H1 (cell line): ENCODE measurements at regions not wholly inside any gene's neighbourhood (a gene's known extent, or its start where the extent isn't known, plus 50 kb on each side); places are given as distances from the start of the nearest gene placed in this dataset.

Experiments used
- ATF2 ChIP-seq: IDR thresholded peaks from 2 replicates; pipeline ENCODE4 v1.6.1; 2012; ENCODE audit warnings: low read length, inconsistent platforms
- ATF3 ChIP-seq: IDR thresholded peaks from 2 replicates; pipeline ENCODE4 v1.6.1; 2011; ENCODE audit warnings: low read depth, mild to moderate bottlenecking, low read length; ENCODE audit not compliant: insufficient read depth
- CTCF ChIP-seq, 3 experiments: IDR thresholded peaks; 1 replicate in 2 of 3; 2 replicates in 1 of 3; pipeline versions ENCODE4 v1.5.1 to v1.6.1; 2011; ENCODE audit warnings: low read length in 3 of 3, mild to moderate bottlenecking in 3 of 3, inconsistent platforms in 2 of 3, low read depth in 1 of 3, moderate library complexity in 1 of 3; ENCODE audit not compliant: insufficient read depth in 1 of 3; ENCODE audit errors: control extremely low read depth in 1 of 3
- E2F6 ChIP-seq: IDR thresholded peaks from 2 replicates; pipeline ENCODE4 v1.6.1; 2012; ENCODE audit warnings: inconsistent platforms
- JUND ChIP-seq: IDR thresholded peaks from 2 replicates; pipeline ENCODE4 v1.6.1; 2011; ENCODE audit warnings: mild to moderate bottlenecking, improper control_type of control experiment, low read length
- KDM1A ChIP-seq: fragments of 200-600, 300-600 bp; sonication (generic); IDR thresholded peaks from 2 replicates; pipeline ENCODE4 v1.7.1; 2016; ENCODE audit warnings: mild to moderate bottlenecking, low read length, borderline replicate concordance
- PHF8 ChIP-seq: fragments of 200-600 bp; sonication (generic); conservative IDR thresholded peaks from 2 replicates; pipeline ENCODE4 v1.7.1; 2012; ENCODE audit warnings: low read depth, mild to moderate bottlenecking, inconsistent platforms, low read length, moderate library complexity
- POLR2A ChIP-seq, 2 experiments: IDR thresholded peaks; 1 replicate in 1 of 2; 2 replicates in 1 of 2; pipeline ENCODE4 v1.6.1; 2011; ENCODE audit warnings: low read depth in 2 of 2, low read length in 2 of 2, mild to moderate bottlenecking in 2 of 2; ENCODE audit errors: control extremely low read depth in 1 of 2
- RBBP5 ChIP-seq: IDR thresholded peaks from 2 replicates; pipeline ENCODE4 v1.7.1; 2012; ENCODE audit warnings: low read depth, mild to moderate bottlenecking, inconsistent platforms, low read length, moderate library complexity, borderline replicate concordance
- RNF2 ChIP-seq: fragments of 200-900, 300-1000 bp; sonication (generic); IDR thresholded peaks from 2 replicates; pipeline ENCODE4 v1.7.1; 2016; ENCODE audit warnings: borderline replicate concordance, low read depth, mild to moderate bottlenecking, antibody characterized with exemption, low read length; ENCODE audit not compliant: poor library complexity, severe bottlenecking; ENCODE audit errors: missing control alignments
- TCF12 ChIP-seq: IDR thresholded peaks from 2 replicates; pipeline ENCODE4 v1.6.1; 2011; ENCODE audit warnings: low read depth, mild to moderate bottlenecking, low read length

DNA sequence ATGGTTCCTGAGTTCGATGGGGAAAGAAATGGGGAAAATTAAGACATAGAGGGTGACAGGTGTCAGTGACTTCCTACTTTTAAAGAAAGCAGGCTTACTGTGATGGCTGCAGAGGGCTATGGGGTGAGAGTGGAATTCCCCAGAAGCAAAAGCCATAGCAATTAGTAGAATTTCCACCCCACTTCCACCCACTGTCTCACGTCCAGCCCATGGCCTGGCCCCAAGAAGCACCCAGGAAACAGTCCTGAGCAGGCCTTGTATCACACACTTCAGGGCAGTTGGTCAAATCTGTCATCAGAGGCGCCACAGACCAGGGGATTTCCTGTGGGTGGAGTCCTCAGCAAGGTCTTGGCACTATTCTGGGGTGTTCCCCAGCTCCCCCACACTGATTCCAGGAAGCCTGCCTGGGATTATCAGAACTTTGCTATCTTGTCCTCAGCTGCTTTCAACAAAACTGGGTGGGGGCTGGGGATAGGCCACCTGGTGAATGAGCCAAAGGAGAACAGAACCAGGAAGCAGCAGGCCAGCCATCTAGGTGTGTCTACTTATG is 120.1 kb upstream of the CCND2 start:
- TF ChIP-seq RBBP5 (no peak), ATF3 (no peak), CTCF (IDR thresholded peaks at IDR 0.05; ENCODE audit: control extremely low read depth in 1 of 3, insufficient read depth in 1 of 3, low read depth in 1 of 3, low read length in 3 of 3) (no peak), TCF12 (no peak), ATF2 (no peak), RNF2 (no peak), POLR2A (IDR thresholded peaks at IDR 0.05; ENCODE audit: control extremely low read depth in 1 of 2, low read depth in 2 of 2, low read length in 2 of 2) (no peak), PHF8 (no peak), KDM1A (no peak), E2F6 (no peak), JUND (no peak)
